ENCODE measurements at regions not wholly inside any gene's neighbourhood (a gene's known extent, or its start where the extent isn't known, plus 50 kb on each side); places are given as distances from the start of the nearest gene placed in this dataset.

GRCh38 chr2:104109356-104109755 is 744.6 kb upstream of the POU3F3 start:
- whole genome bisulfite sequencing, 2 donors: 72 to 82% methylated on average over 8 of the region's 8 CpGs
- H3K27me3 ChIP-seq: no peaks in the 10 kb centered on the region
- no peaks in the 10 kb centered on the region for H3K4me1 ChIP-seq
- intact Hi-C loops (cut with DNase I): no loop called here
- H3K9me3 ChIP-seq: peaks cover 0 to 5% (median 0%) of the 10 kb centered on the region in 11 donors
- H3K36me3 ChIP-seq: no peaks in the 10 kb centered on the region
- no peak overlapping the region for H3K4me3 ChIP-seq
- ATAC-seq: no peak
- no peak for TF ChIP-seq CTCF (IDR thresholded peaks at IDR 0.05)
- H3K27ac ChIP-seq: no peak overlapping the region
- no peak for DNase-seq

- Histone ChIP-seq H3K27me3 (peaks cover 0 to 6% (median 0%) of the 10 kb centered on the region in 7 donors), H3K4me3 (no peak overlapping the region), H3K4me1 (no peaks in the 10 kb centered on the region), H3K36me3 (no peaks in the 10 kb centered on the region), H3K27ac (no peak overlapping the region), H3K9me3 (no peaks in the 10 kb centered on the region)
- TF ChIP-seq CTCF (IDR thresholded peaks at IDR 0.05): no peak
- intact Hi-C loops (cut with DNase I): no loop called here
- no peak for DNase-seq
- WGBS, 2 donors: 72 to 73% methylated on average over 2 of the region's 2 CpGs
- no peak for ATAC-seq
These were observed 735.0 kb upstream of the POU3F3 start for GRCh38 chr2:104118889-104119288.

GRCh38 chr2:104120171-104120570 is 733.7 kb upstream of the POU3F3 start:
- H3K4me1 ChIP-seq: no peaks in the 10 kb centered on the region
- H3K9me3 ChIP-seq: no peaks in the 10 kb centered on the region
- ATAC-seq (no peak), DNase-seq (no peak)
- no peak overlapping the region for H3K4me3 ChIP-seq
- no peak for TF ChIP-seq CTCF (IDR thresholded peaks at IDR 0.05)
- no peak overlapping the region for H3K27ac ChIP-seq
- no peaks in the 10 kb centered on the region for H3K36me3 ChIP-seq
- intact Hi-C loops (cut with DNase I): no loop called here
- H3K27me3 ChIP-seq: peaks cover 0 to 10% (median 0%) of the 10 kb centered on the region in 7 donors
- WGBS, 2 donors: 77 to 80% methylated on average over 4 of the region's 4 CpGs

GRCh38 chr2:104125096-104125495 is 728.8 kb upstream of the POU3F3 start:
- no peaks in the 10 kb centered on the region for H3K4me1 ChIP-seq
- no peak overlapping the region for H3K4me3 ChIP-seq
- ATAC-seq (no peak), DNase-seq (no peak)
- intact Hi-C loops (cut with DNase I): no loop called here
- TF ChIP-seq CTCF (IDR thresholded peaks at IDR 0.05): no peak
- no peaks in the 10 kb centered on the region for H3K36me3 ChIP-seq
- no peaks in the 10 kb centered on the region for H3K9me3 ChIP-seq
- peaks cover 0 to 20% (median 0%) of the 10 kb centered on the region in 7 donors for H3K27me3 ChIP-seq
- 64 to 67% methylated on average over 2 of the region's 2 CpGs for WGBS, 2 donors
- H3K27ac ChIP-seq: no peak overlapping the region

Data from heart right ventricle (tissue), 16 donors.